ENCODE measurements at regions not wholly inside any gene's neighbourhood (a gene's known extent, or its start where the extent isn't known, plus 50 kb on each side); places are given as distances from the start of the nearest gene placed in this dataset.

DNA sequence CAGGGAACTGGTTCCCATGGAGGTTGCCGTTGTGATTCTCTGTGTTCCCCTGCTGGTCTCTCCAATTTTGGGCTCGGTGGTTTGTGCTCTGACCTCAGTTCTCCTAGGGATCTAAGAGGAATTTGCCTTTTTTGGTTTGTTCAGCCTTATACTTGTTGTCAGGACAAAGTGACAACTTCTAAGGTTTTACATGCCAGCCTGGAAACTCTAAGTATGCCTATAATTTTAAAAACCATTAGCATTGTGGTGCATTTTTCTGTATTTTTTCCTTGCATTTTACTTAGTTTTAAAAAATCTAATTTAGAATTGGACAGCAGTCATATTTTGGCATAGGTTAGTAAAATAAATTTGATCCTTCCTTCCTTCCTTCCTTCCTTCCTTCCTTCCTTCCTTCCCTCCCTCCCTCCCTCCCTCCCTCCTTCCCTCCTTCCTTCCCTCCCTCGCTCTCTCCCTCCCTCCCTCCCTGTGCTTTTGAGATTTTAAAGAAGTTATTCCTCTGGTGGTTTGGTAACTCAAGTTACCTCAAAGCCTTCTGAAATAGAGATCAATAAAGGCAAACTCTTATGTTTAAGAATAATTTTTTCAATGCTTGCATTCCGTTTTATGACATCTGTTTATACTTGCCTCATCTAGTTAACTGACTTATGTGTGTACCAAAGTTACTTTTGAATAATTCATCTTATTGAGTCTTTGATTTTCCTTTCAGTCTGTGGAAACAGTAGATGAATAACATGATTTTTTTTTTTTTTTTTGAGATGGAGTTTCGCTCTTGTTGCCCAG lies 141.3 kb upstream of the RGS17 start:
- in situ Hi-C loops (cut with MboI; ENCODE audit: low sequenced_read_pairs), result no loop called here
- no peaks in the 10 kb centered on the region for H3K27me3 ChIP-seq (ENCODE audit: control insufficient read depth, insufficient read depth, low read length)
- no peak overlapping the region for H3K4me3 ChIP-seq (ENCODE audit: insufficient read depth, low read depth, low read length)
- dilution Hi-C loops (cut with HindIII; ENCODE audit: low sequenced_read_pairs, unreplicated experiment), result no loop called here
- H2BK20ac ChIP-seq (ENCODE audit: low read depth, low read length), result no peak overlapping the region
- no peaks in the 10 kb centered on the region for H3K9me1 ChIP-seq (ENCODE audit: insufficient read depth, low read length)
- no peak overlapping the region for H2BK120ac ChIP-seq (ENCODE audit: low read depth, low read length)
- H3K14ac ChIP-seq (replicated peaks; ENCODE audit: low read depth, low read length), result no peak overlapping the region
- H4K20me1 ChIP-seq (ENCODE audit: insufficient read depth, low read length), result no peaks in the 10 kb centered on the region
- no peaks in the 10 kb centered on the region for H3K4me1 ChIP-seq (ENCODE audit: control insufficient read depth, insufficient read depth, low read length)
- no peaks in the 10 kb centered on the region for H3K36me3 ChIP-seq (ENCODE audit: control insufficient read depth, insufficient read depth, low read length)
- TF ChIP-seq CHD1 (IDR thresholded peaks at IDR 0.05; ENCODE audit: low read depth, low read length), result no peak
- TF ChIP-seq RCOR1 (IDR thresholded peaks at IDR 0.05; ENCODE audit: insufficient replicate concordance, low read length), result no peak
- TF ChIP-seq RFX5 (IDR thresholded peaks at IDR 0.05; ENCODE audit: low read depth, low read length), result no peak
- no peak for TF ChIP-seq RAD21 (IDR thresholded peaks at IDR 0.05; ENCODE audit: low read length)
- TF ChIP-seq MAFK (IDR thresholded peaks at IDR 0.05; ENCODE audit: low read depth, low read length), result no peak
- no peak for TF ChIP-seq MXI1 (IDR thresholded peaks at IDR 0.05; ENCODE audit: borderline replicate concordance, low read depth, low read length)
- no peak for TF ChIP-seq CTCF (conservative IDR thresholded peaks at IDR 0.05; ENCODE audit: low read depth, low read length)
- TF ChIP-seq NFE2L2 (IDR thresholded peaks at IDR 0.05; ENCODE audit: low read depth, low read length), result no peak
- TF ChIP-seq BHLHE40 (IDR thresholded peaks at IDR 0.05; ENCODE audit: low read depth, low read length), result no peak
- TF ChIP-seq SMC3 (IDR thresholded peaks at IDR 0.05; ENCODE audit: low read depth, low read length), result no peak
- TF ChIP-seq CEBPB (IDR thresholded peaks at IDR 0.05; ENCODE audit: low read depth, low read length), result no peak
- no peak for TF ChIP-seq FOS (IDR thresholded peaks at IDR 0.05; ENCODE audit: low read depth, low read length)
- no peak for TF ChIP-seq USF2 (IDR thresholded peaks at IDR 0.05; ENCODE audit: low read depth, low read length)
- TF ChIP-seq POLR2A (IDR thresholded peaks at IDR 0.05; ENCODE audit: low read depth, low read length), result no peak
- H3K18ac ChIP-seq (ENCODE audit: low read depth, low read length), result no peak overlapping the region
- H2AK9ac ChIP-seq (replicated peaks; ENCODE audit: low read depth, low read length, poor library complexity), result no peak overlapping the region
- H2AFZ ChIP-seq (replicated peaks; ENCODE audit: low read length, poor library complexity), result no peak overlapping the region
- no peak overlapping the region for H3K23ac ChIP-seq (ENCODE audit: low read depth, low read length)
- H3K4ac ChIP-seq (ENCODE audit: low read depth, low read length), result no peak overlapping the region
- H4K8ac ChIP-seq (ENCODE audit: low read depth in 2 of 2, low read length in 2 of 2), result no peak overlapping the region
- H3K4me2 ChIP-seq (ENCODE audit: low read depth, low read length), result no peak overlapping the region
- H4K5ac ChIP-seq (ENCODE audit: low read depth, low read length), result no peak overlapping the region
- CTCF ChIA-PET, result no interaction called here
- no peak overlapping the region for H3K9ac ChIP-seq (ENCODE audit: low read depth, low read length)
- H2BK15ac ChIP-seq (ENCODE audit: low read depth, low read length), result no peak overlapping the region
- WGBS, 2 experiments (ENCODE audit: extremely low coverage in 2 of 2, insufficient read length in 1 of 2), result no CpG with 5 or more reads among the region's 5 CpGs
- no peak overlapping the region for H3K56ac ChIP-seq (ENCODE audit: extremely low read depth, insufficient read depth, low read length)
- no peak overlapping the region for H3K27ac ChIP-seq (ENCODE audit: insufficient read depth, low read length)
- POLR2A ChIA-PET (ENCODE audit: unreplicated experiment), result no interaction called here
- H4K91ac ChIP-seq (ENCODE audit: insufficient read depth, low read depth, low read length), result no peak overlapping the region
- DNase-seq, result no peak
- no peak overlapping the region for H2AK5ac ChIP-seq (ENCODE audit: low read depth, low read length)
- no peaks in the 10 kb centered on the region for H3K9me3 ChIP-seq (ENCODE audit: control insufficient read depth, insufficient read depth, low read length)
- intact Hi-C loops (cut with micrococcal nuclease), result no loop called here
- no peak overlapping the region for H2BK5ac ChIP-seq (ENCODE audit: low read depth, low read length, poor library complexity, severe bottlenecking)
- no peak for ATAC-seq (ENCODE audit: low read depth)
- BruUV-seq (replicated peaks), result no TSS peak
- H3K79me1 ChIP-seq (ENCODE audit: low read depth in 1 of 2, low read length in 2 of 2), result no peaks in the 10 kb centered on the region
